Neural cell (in vitro differentiated cells): ENCODE measurements at regions not wholly inside any gene's neighbourhood (a gene's known extent, or its start where the extent isn't known, plus 50 kb on each side); places are given as distances from the start of the nearest gene placed in this dataset.
"Not testable (repeated sequence)": the region's sequence is repeated elsewhere in the genome, so short reads cannot be mapped to it uniquely, and the experiment has no call there.

Experiments
- H2AFZ ChIP-seq: fragments of 200-600, 300-800 bp; sonication (generic), shearing (Covaris generic); 2 replicates; pipeline ENCODE4 v1.6.0; 2014; ENCODE audit warnings: low read depth, mild to moderate bottlenecking, antibody characterized with exemption, low read length, moderate library complexity
- H3F3A ChIP-seq: fragments of 200-600 bp; shearing (Covaris generic); 2 replicates; pipeline ENCODE4 v1.6.1; 2016; ENCODE audit warnings: mild to moderate bottlenecking, moderate library complexity, mixed read lengths, antibody characterized with exemption, low read length; ENCODE audit not compliant: insufficient read depth, poor library complexity, severe bottlenecking
- H3K27ac ChIP-seq: fragments of 200-600, 300-800 bp; sonication (generic), shearing (Covaris generic); 2 replicates; pipeline ENCODE4 v1.5.1; 2014; ENCODE audit warnings: mild to moderate bottlenecking, low read length, moderate library complexity
- H3K27me3 ChIP-seq: fragments of 300-800, 200-600 bp; sonication (generic), shearing (Covaris generic); 2 replicates; pipeline ENCODE4 v1.6.0; 2014; ENCODE audit warnings: mild to moderate bottlenecking, low read depth, low read length, moderate library complexity; ENCODE audit not compliant: insufficient read depth
- H3K36me3 ChIP-seq: fragments of 300-800, 200-600 bp; sonication (generic), shearing (Covaris generic); 2 replicates; pipeline ENCODE4 v1.5.1; 2014; ENCODE audit warnings: mild to moderate bottlenecking, antibody characterized with exemption, low read length, moderate library complexity; ENCODE audit not compliant: insufficient read depth
- H3K4me2 ChIP-seq: fragments of 300-800, 200-600 bp; sonication (generic), shearing (Covaris generic); 2 replicates; pipeline ENCODE4 v1.6.0; 2014; ENCODE audit warnings: mild to moderate bottlenecking, low read length
- H3K4me3 ChIP-seq: fragments of 300-800, 200-600 bp; sonication (generic), shearing (Covaris generic); 2 replicates; pipeline ENCODE4 v1.5.1; 2014; ENCODE audit warnings: mild to moderate bottlenecking, low read length, moderate library complexity
- H3K79me2 ChIP-seq: fragments of 200-600 bp; shearing (Covaris generic); replicated peaks from 2 replicates; pipeline ENCODE4 v1.6.0; 2014; ENCODE audit warnings: mild to moderate bottlenecking, low read length, moderate library complexity; ENCODE audit not compliant: insufficient read depth
- H3K9ac ChIP-seq: fragments of 300-800, 200-600 bp; sonication (generic), shearing (Covaris generic); 2 replicates; pipeline ENCODE4 v1.6.1; 2016; ENCODE audit warnings: mild to moderate bottlenecking, low read length, mixed read lengths
- H3K9me2 ChIP-seq: fragments of 200-600 bp; shearing (Covaris generic); 2 replicates; pipeline ENCODE4 v1.6.1; 2016; ENCODE audit warnings: mild to moderate bottlenecking, low read length, mixed read lengths; ENCODE audit not compliant: insufficient read depth
- H3K9me3 ChIP-seq: fragments of 200-600, 300-800 bp; sonication (generic), shearing (Covaris generic); 2 replicates; pipeline ENCODE4 v1.6.1; 2016; ENCODE audit warnings: mild to moderate bottlenecking, mixed run types, low read length, moderate library complexity, mixed read lengths
- H4K20me1 ChIP-seq: fragments of 200-600 bp; shearing (Covaris generic); 2 replicates; pipeline ENCODE4 v1.6.1; 2016; ENCODE audit warnings: mild to moderate bottlenecking, mixed run types; ENCODE audit not compliant: insufficient read depth
- EP300 ChIP-seq: fragments of 450-650 bp; conservative IDR thresholded peaks from 2 replicates; pipeline ENCODE4 v1.6.1; 2014; ENCODE audit warnings: antibody characterized with exemption, mild to moderate bottlenecking, moderate library complexity; ENCODE audit not compliant: poor library complexity, severe bottlenecking
- EZH2 ChIP-seq: fragments of 200-600, 300-800 bp; shearing (Covaris generic), sonication (generic); IDR thresholded peaks from 2 replicates; pipeline ENCODE4 v1.6.1; 2014; ENCODE audit warnings: antibody characterized with exemption, low read length, borderline replicate concordance, mild to moderate bottlenecking; ENCODE audit not compliant: insufficient read depth, poor library complexity, severe bottlenecking
- MXI1 ChIP-seq: fragments of 450-650 bp; conservative IDR thresholded peaks from 2 replicates; pipeline ENCODE4 v1.6.1; 2014; ENCODE audit warnings: antibody characterized with exemption, mild to moderate bottlenecking; ENCODE audit not compliant: poor library complexity, severe bottlenecking
- POLR2AphosphoS5 ChIP-seq: IDR thresholded peaks from 2 replicates; pipeline ENCODE4 v1.6.1; 2012
- RAD21 ChIP-seq: fragments of 450-650 bp; conservative IDR thresholded peaks from 2 replicates; pipeline ENCODE4 v1.6.1; 2014; ENCODE audit warnings: antibody characterized with exemption, mild to moderate bottlenecking, moderate library complexity
- SMC3 ChIP-seq: fragments of 450-650 bp; conservative IDR thresholded peaks from 2 replicates; pipeline ENCODE4 v1.6.1; 2014; ENCODE audit warnings: antibody characterized with exemption, mild to moderate bottlenecking, moderate library complexity; ENCODE audit not compliant: poor library complexity
- TAF1 ChIP-seq: IDR thresholded peaks from 2 replicates; pipeline ENCODE4 v1.6.1; 2012; ENCODE audit warnings: low read depth
- TF ChIP-seq, protein P1 (sequence below): IDR thresholded peaks from 2 replicates; pipeline ENCODE4 v1.6.1; 2012; ENCODE audit warnings: borderline replicate concordance
- TF ChIP-seq, protein P2 (sequence below): fragments of 450-650 bp; IDR thresholded peaks from 2 replicates; pipeline ENCODE4 v1.5.1; 2014; ENCODE audit warnings: antibody characterized with exemption, mild to moderate bottlenecking, moderate library complexity; ENCODE audit not compliant: poor library complexity, severe bottlenecking

DNA sequence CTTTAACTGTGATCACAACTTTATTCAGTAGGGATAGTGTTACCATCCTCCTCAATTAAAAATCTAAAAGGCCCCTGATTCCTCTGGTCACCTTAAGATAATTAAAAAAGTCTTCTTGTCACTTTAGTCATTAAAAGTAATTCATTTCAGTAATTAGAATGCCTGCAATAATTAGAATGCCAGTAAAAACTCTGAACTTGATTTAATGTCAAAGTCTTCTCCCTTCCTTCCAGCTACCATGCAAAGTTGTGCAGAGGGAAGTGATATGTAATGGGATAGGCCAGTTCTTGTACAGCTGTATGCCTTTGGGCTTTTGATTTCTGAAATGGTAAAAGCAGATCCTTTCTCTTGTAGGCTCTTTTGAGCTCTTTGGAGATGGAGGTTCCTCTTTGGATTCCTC is 417.2 kb downstream of the ADAM29 start:
- no peaks in the 10 kb centered on the region for H3K27me3 ChIP-seq
- H3K9me3 ChIP-seq, result no peaks in the 10 kb centered on the region
- H2AFZ ChIP-seq, result no peak overlapping the region
- no peaks in the 10 kb centered on the region for H3F3A ChIP-seq
- no peaks in the 10 kb centered on the region for H3K79me2 ChIP-seq
- H3K4me2 ChIP-seq, result no peak overlapping the region
- no peak overlapping the region for H3K9ac ChIP-seq
- H4K20me1 ChIP-seq, result no peaks in the 10 kb centered on the region
- TF ChIP-seq EZH2, result no peak
- no peak for TF ChIP-seq EP300
- no peak for TF ChIP-seq TAF1
- TF ChIP-seq, protein P1, sequence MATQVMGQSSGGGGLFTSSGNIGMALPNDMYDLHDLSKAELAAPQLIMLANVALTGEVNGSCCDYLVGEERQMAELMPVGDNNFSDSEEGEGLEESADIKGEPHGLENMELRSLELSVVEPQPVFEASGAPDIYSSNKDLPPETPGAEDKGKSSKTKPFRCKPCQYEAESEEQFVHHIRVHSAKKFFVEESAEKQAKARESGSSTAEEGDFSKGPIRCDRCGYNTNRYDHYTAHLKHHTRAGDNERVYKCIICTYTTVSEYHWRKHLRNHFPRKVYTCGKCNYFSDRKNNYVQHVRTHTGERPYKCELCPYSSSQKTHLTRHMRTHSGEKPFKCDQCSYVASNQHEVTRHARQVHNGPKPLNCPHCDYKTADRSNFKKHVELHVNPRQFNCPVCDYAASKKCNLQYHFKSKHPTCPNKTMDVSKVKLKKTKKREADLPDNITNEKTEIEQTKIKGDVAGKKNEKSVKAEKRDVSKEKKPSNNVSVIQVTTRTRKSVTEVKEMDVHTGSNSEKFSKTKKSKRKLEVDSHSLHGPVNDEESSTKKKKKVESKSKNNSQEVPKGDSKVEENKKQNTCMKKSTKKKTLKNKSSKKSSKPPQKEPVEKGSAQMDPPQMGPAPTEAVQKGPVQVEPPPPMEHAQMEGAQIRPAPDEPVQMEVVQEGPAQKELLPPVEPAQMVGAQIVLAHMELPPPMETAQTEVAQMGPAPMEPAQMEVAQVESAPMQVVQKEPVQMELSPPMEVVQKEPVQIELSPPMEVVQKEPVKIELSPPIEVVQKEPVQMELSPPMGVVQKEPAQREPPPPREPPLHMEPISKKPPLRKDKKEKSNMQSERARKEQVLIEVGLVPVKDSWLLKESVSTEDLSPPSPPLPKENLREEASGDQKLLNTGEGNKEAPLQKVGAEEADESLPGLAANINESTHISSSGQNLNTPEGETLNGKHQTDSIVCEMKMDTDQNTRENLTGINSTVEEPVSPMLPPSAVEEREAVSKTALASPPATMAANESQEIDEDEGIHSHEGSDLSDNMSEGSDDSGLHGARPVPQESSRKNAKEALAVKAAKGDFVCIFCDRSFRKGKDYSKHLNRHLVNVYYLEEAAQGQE, result no peak
- TF ChIP-seq, protein P2, sequence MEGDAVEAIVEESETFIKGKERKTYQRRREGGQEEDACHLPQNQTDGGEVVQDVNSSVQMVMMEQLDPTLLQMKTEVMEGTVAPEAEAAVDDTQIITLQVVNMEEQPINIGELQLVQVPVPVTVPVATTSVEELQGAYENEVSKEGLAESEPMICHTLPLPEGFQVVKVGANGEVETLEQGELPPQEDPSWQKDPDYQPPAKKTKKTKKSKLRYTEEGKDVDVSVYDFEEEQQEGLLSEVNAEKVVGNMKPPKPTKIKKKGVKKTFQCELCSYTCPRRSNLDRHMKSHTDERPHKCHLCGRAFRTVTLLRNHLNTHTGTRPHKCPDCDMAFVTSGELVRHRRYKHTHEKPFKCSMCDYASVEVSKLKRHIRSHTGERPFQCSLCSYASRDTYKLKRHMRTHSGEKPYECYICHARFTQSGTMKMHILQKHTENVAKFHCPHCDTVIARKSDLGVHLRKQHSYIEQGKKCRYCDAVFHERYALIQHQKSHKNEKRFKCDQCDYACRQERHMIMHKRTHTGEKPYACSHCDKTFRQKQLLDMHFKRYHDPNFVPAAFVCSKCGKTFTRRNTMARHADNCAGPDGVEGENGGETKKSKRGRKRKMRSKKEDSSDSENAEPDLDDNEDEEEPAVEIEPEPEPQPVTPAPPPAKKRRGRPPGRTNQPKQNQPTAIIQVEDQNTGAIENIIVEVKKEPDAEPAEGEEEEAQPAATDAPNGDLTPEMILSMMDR, result no peak
- no peak for TF ChIP-seq RAD21
- no peak for TF ChIP-seq POLR2AphosphoS5
- TF ChIP-seq SMC3, result no peak
- no peak for TF ChIP-seq MXI1
- no peak overlapping the region for H3K27ac ChIP-seq
- no peak overlapping the region for H3K4me3 ChIP-seq
- no peaks in the 10 kb centered on the region for H3K9me2 ChIP-seq
- no peaks in the 10 kb centered on the region for H3K36me3 ChIP-seq

DNA sequence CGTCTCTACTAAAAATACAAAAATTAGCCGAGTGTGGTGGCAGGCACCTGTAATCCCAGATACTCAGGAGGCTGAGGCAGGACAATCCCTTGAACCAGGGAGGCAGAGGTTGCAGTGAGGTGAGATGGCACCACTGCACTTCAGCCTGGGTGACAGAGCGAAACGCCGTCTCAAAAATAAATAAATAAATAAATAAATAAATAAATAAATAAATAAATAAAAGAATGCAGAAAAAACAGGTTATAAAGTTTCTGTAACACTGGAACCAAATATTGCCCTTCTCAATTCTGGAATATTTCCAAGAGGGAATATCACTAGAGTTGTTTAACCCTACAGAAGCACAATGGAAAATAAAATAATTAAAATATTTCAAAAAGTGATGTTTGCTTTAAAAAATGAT is 418.4 kb downstream of the ADAM29 start:
- H3K27ac ChIP-seq, H3K36me3 ChIP-seq, H3K4me3 ChIP-seq, H3K9me3 ChIP-seq, H3K4me2 ChIP-seq, H3K9ac ChIP-seq, H4K20me1 ChIP-seq, H3K79me2 ChIP-seq, H2AFZ ChIP-seq, H3F3A ChIP-seq, H3K27me3 ChIP-seq, H3K9me2 ChIP-seq: not testable (repeated sequence)

DNA sequence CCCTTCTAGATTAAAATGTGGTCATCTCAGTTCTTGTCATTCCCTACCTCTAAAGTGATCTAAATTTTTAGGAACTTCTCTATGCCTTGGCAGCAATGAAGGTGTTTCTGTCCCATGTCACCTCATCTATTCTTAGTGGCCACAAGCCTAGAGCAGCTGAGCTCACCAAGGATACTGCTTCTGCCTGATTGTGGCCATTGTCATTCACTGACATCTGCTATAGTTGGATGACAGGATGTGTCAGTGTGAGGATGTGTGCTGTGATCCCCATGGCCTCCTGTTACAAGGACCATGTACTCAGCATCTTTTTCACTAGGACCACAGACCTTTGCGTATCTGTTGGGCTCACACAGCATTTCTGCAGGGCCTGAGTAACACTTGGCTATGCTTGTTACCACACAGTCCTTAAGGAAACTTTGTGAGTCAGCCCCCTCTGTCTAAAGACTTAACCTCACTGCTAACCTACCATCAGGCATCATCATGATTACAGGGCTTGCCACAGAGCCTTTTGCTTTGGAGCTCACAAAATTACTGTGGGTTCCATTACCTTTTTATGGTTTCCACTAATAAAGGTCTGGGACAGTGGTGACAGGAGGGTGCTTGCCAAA is 421.0 kb downstream of the ADAM29 start:
- H3K4me2 ChIP-seq, result no peak overlapping the region
- H3K4me3 ChIP-seq, result no peak overlapping the region
- H4K20me1 ChIP-seq, result no peaks in the 10 kb centered on the region
- H3K27ac ChIP-seq, result no peak overlapping the region
- H2AFZ ChIP-seq, result no peak overlapping the region
- H3K27me3 ChIP-seq, result no peaks in the 10 kb centered on the region
- H3K36me3 ChIP-seq, result no peaks in the 10 kb centered on the region
- H3K9ac ChIP-seq, result no peak overlapping the region
- H3K9me3 ChIP-seq, result no peaks in the 10 kb centered on the region
- TF ChIP-seq TAF1 (no peak), POLR2AphosphoS5 (no peak), EZH2 (no peak)
- TF ChIP-seq, protein P1, result no peak
- no peaks in the 10 kb centered on the region for H3F3A ChIP-seq
- no peaks in the 10 kb centered on the region for H3K9me2 ChIP-seq
- H3K79me2 ChIP-seq, result no peaks in the 10 kb centered on the region
